Colonic mucosa (tissue), 4 donors: ENCODE measurements at regions not wholly inside any gene's neighbourhood (a gene's known extent, or its start where the extent isn't known, plus 50 kb on each side); places are given as distances from the start of the nearest gene placed in this dataset.

ENCODE experiments used
- DNase-seq: peaks from one replicate; pipeline ENCODE4 v3.0.0-alpha.2; 2020
- H3K27ac ChIP-seq: fragments of 200-600 bp; one replicate; pipeline ENCODE4 v1.8.0; 2021
- H3K27me3 ChIP-seq: fragments of 200-600 bp; one replicate; pipeline ENCODE4 v1.8.0; 2021
- H3K36me3 ChIP-seq: fragments of 200-600 bp; one replicate; pipeline ENCODE4 v1.8.0; 2021
- H3K4me1 ChIP-seq: fragments of 200-600 bp; one replicate; pipeline ENCODE4 v1.8.0; 2021; ENCODE audit warnings: mild to moderate bottlenecking
- H3K4me3 ChIP-seq: fragments of 200-600 bp; one replicate; pipeline ENCODE4 v1.8.0; 2021
- H3K9ac ChIP-seq, 2 donors: one replicate each; pipeline ENCODE4 v1.7.0; 2013; ENCODE audit warnings: control low read depth in 2 of 2, low read depth in 2 of 2, low read length in 2 of 2
- H3K9me3 ChIP-seq: fragments of 200-600 bp; one replicate; pipeline ENCODE4 v1.8.0; 2021
- intact Hi-C: fragments of 100-400 bp; cut with DNase I; formaldehyde crosslinking; loops from one replicate; pipeline ENCODE4 v1.14.1; 2022
- TF ChIP-seq, protein P1 (sequence below): fragments of 200-600 bp; IDR thresholded peaks from one replicate; pipeline ENCODE4 v1.8.0; 2022; ENCODE audit warnings: antibody characterized with exemption, mild to moderate bottlenecking
- donor health status: healthy.
- donor health status: DM: no; HTN: no; CAD: no.
- donor health status: DM: no; HTN: no; CAD: no.

DNA sequence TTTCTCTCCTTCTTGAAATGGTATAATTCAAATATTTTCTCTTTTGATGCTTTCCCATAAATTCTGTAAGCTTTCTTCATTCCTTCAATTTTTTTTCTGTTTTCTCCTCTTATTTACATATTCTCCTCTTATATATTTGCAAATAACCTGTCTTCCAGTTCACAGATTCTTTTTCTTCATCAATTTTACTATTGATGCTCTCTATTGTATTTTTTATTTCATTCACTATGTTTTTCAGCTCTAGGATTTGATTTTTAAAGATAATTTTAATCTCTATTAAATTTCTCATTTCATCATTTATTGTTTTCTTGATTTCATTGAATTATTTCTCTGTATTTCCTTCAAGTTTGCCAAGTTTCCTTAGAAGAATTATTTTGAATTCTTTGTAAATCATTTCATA lies 54.0 kb upstream of the PRPS1L1 start:
- intact Hi-C loops = no loop called here
- H3K9ac ChIP-seq = no peak overlapping the region
- no peaks in the 10 kb centered on the region for H3K4me1 ChIP-seq
- H3K27me3 ChIP-seq = no peaks in the 10 kb centered on the region
- H3K36me3 ChIP-seq = no peaks in the 10 kb centered on the region
- H3K27ac ChIP-seq = no peak overlapping the region
- no peaks in the 10 kb centered on the region for H3K9me3 ChIP-seq
- TF ChIP-seq, protein P1, sequence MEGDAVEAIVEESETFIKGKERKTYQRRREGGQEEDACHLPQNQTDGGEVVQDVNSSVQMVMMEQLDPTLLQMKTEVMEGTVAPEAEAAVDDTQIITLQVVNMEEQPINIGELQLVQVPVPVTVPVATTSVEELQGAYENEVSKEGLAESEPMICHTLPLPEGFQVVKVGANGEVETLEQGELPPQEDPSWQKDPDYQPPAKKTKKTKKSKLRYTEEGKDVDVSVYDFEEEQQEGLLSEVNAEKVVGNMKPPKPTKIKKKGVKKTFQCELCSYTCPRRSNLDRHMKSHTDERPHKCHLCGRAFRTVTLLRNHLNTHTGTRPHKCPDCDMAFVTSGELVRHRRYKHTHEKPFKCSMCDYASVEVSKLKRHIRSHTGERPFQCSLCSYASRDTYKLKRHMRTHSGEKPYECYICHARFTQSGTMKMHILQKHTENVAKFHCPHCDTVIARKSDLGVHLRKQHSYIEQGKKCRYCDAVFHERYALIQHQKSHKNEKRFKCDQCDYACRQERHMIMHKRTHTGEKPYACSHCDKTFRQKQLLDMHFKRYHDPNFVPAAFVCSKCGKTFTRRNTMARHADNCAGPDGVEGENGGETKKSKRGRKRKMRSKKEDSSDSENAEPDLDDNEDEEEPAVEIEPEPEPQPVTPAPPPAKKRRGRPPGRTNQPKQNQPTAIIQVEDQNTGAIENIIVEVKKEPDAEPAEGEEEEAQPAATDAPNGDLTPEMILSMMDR = no peak
- H3K4me3 ChIP-seq = no peak overlapping the region
- DNase-seq = no peak

DNA sequence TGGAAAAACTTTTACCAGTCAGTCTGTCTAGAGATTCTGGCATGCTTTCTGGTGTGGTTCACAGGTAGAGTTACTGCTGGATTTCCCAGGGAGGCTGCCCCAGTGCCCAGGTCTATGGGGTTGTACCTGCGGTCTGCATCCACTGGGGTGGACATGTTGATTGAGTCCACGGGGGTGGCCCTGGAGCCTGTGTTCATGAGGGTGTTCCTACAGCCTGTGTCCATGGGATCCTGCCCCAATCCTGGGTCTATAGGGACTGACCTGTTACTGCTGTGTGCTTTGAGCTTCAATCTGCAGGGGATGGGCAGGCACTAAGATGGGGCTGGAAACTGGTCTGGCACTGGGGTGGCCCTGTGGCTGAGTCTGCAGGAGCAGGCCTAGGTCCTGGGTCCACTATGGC lies 54.5 kb upstream of the PRPS1L1 start:
- TF ChIP-seq, protein P1 = no peak
- Histone ChIP-seq H3K4me3 (no peak overlapping the region), H3K9me3 (no peaks in the 10 kb centered on the region), H3K4me1 (no peaks in the 10 kb centered on the region), H3K27me3 (no peaks in the 10 kb centered on the region), H3K27ac (no peak overlapping the region), H3K36me3 (no peaks in the 10 kb centered on the region), H3K9ac (no peak overlapping the region)
- no peak for DNase-seq
- intact Hi-C loops = no loop called here

DNA sequence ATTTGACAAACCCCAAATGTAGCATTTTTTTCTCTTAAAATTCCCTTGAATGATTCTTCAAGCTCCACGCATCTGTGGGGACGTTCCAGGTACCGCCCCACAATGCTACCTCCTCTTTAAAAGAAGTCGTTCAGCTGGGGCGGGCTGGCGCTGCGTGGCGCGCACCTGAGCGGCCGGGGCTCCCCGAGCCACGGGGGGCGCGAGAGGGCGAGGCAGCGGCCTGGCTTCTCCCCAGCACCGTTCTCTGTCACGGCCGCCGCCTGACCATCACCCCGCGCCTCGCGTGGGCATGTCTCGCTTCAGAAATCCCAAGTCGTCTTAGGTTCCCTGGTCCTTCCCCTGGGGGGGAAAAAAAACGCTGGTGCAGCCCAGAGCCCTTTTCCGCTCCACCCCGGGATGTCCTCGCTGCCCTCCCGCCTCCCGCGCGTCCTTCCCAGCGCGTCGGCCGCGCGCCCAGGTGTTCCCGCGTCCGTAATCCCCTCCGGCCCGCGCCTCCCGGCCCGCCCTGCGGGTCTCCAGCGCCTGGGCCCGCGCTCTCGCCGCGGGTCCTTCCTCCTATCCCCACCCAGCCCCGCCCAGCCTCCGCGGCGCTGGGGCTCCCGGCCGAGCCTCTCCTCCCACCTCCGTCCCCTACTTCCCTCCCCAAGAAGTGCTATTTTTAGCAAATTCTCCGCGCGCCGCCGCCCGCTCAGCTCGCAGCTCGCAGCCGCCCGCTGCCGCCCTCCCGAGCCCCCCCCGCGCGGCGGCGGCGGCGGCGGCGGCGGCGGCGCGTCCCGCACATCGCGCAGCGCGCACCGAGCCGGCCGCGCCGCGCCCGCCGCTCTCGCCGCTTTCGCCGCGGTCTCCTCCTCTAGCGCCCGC lies 58.7 kb upstream of the PRPS1L1 start:
- Histone ChIP-seq H3K27ac (no peak overlapping the region), H3K9me3 (no peaks in the 10 kb centered on the region)
- intact Hi-C loops = no loop called here

DNA sequence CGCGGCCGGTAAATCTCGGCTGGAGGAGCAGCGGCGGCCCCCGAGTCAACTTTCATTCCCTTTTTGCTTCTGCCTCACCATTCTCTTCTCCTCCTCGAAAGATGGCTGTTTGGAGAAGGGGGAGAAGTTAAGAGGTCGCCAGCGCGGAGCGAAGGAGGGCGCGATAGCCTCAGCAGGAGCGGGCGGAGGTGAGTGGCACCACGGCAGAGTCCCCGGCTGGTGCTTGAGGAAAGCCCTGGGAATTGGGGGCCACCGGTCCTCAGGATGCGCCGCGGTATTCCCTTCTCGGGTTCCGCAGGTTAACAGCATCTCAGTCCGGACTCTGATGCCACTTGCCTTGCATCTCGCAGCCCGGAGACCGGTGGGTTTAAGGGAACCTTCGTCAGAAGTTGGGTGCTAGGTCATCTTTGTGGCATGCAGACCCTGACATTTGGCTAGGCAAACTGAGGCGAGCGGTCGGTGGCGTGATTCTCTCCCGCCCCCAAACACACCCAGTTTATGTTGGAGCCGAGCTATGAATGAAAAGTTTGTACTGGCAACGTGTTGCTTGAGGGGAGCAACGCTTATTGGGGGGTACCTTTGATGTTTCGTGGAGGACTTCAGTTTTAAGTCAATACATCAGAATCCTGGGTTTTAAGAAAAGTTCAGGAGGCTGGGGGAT lies 59.5 kb upstream of the PRPS1L1 start:
- Histone ChIP-seq H3K9me3 (no peaks in the 10 kb centered on the region), H3K36me3 (no peaks in the 10 kb centered on the region), H3K27me3 (peaks cover 8% of the 10 kb centered on the region), H3K4me1 (no peaks in the 10 kb centered on the region), H3K27ac (no peak overlapping the region), H3K9ac (peak overlapping the region in 1 of 2 donors; percentile 44), H3K4me3 (peak overlapping the region; percentile 58)
- no peak for DNase-seq
- TF ChIP-seq, protein P1 = no peak
- intact Hi-C loops = no loop called here

More for the DNA sequence above, 58.7 kb upstream of the PRPS1L1 start:
- Histone ChIP-seq H3K4me3 (peak overlapping the region; percentile 58), H3K27me3 (peaks cover 8% of the 10 kb centered on the region), H3K9ac (peak overlapping the region in 1 of 2 donors; percentile 44), H3K36me3 (no peaks in the 10 kb centered on the region), H3K4me1 (no peaks in the 10 kb centered on the region)
- no peak for DNase-seq
- TF ChIP-seq, protein P1 = no peak

DNA sequence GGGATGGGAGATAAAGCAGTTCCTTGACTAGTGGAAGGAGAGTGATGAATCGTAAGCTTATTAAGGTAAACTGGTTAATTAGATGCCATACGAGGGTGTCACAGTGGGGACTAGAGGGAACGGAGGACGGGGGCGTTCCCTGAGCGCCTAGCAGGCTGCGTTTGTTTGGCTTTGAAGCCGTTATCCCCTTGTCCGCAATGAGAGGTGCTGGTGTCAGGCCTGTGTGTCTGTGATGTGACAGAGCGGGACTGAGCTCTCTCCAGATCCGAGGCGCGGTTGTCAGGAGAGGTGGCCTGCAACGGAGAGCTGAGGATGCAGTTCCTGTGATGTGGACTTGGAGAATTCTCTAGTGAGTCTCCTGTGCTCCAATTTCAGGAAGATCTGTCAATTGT lies 60.0 kb upstream of the PRPS1L1 start:
- intact Hi-C loops = no loop called here
- Histone ChIP-seq H3K4me3 (no peak overlapping the region), H3K9ac (no peak overlapping the region), H3K27ac (no peak overlapping the region), H3K36me3 (no peaks in the 10 kb centered on the region), H3K9me3 (no peaks in the 10 kb centered on the region), H3K27me3 (peaks cover 8% of the 10 kb centered on the region), H3K4me1 (no peaks in the 10 kb centered on the region)
- no peak for DNase-seq
- TF ChIP-seq, protein P1 = no peak
